ENCODE measurements at regions not wholly inside any gene's neighbourhood (a gene's known extent, or its start where the extent isn't known, plus 50 kb on each side); places are given as distances from the start of the nearest gene placed in this dataset.
A peak's percentile ranks its signal among the peaks of the same experiment; 100 is the strongest.
"Not testable (repeated sequence)": the region's sequence is repeated elsewhere in the genome, so short reads cannot be mapped to it uniquely, and the experiment has no call there.

- POLR2A ChIA-PET, result interaction anchor here (0.9 to 7.6 kb wide), 19 partner anchors 9 to 1632 kb away, joined by 3 to 351 read pairs (median 53); a partner anchor contains a TSS
- no peak for TF ChIP-seq CTCF (IDR thresholded peaks at IDR 0.05)
- Mint-ChIP-seq H3K27me3 (peaks cover 5% of the 10 kb centered on the region), H3K4me3 (peak overlapping the region; percentile 75), H3K36me3 (ENCODE audit: low read depth) (peaks cover 15% of the 10 kb centered on the region), H3K4me1 (ENCODE audit: low read depth) (peaks cover 30% of the 10 kb centered on the region), H3K27ac (peak overlapping the region; percentile 99), H3K9me3 (no peaks in the 10 kb centered on the region)
- ATAC-seq (no peak), DNase-seq (no peak)
- CTCF ChIA-PET, result interaction anchor here (1.5 to 3.0 kb wide), 2 partner anchors 19 to 39 kb away, joined by 3 to 12 read pairs; a partner anchor contains a TSS
- intact Hi-C loops (cut with micrococcal nuclease), result no loop called here
These were observed 129.7 kb upstream of the BTN3A2 start for GRCh38 chr6:26235302-26235670.

GRCh38 chr6:26239415-26239814 is 125.6 kb upstream of the BTN3A2 start:
- peak overlapping the region; percentile 77 for H3K4me3 Mint-ChIP-seq
- H3K27me3 Mint-ChIP-seq; H3K36me3 Mint-ChIP-seq (ENCODE audit: low read depth); ATAC-seq; H3K9me3 Mint-ChIP-seq; DNase-seq; intact Hi-C loops (cut with micrococcal nuclease); H3K27ac Mint-ChIP-seq; CTCF ChIA-PET: not testable (repeated sequence)
- POLR2A ChIA-PET, result interaction anchor here (0.6 to 6.4 kb wide), 9 partner anchors 23 to 196 kb away, joined by 3 to 66 read pairs (median 3); a partner anchor contains a TSS
- peaks cover 26% of the 10 kb centered on the region for H3K4me1 Mint-ChIP-seq (ENCODE audit: low read depth)

GRCh38 chr6:26240157-26241032 is 124.6 kb upstream of the BTN3A2 start:
- DNase-seq (peak; percentile 88), ATAC-seq (peak; percentile 82)
- Mint-ChIP-seq H3K27ac (peak overlapping the region; percentile 92), H3K36me3 (ENCODE audit: low read depth) (peaks cover 9% of the 10 kb centered on the region), H3K9me3 (peaks cover 3% of the 10 kb centered on the region), H3K27me3 (no peaks in the 10 kb centered on the region), H3K4me1 (ENCODE audit: low read depth) (peaks cover 32% of the 10 kb centered on the region), H3K4me3 (peak overlapping the region; percentile 77)
- ChIA-PET CTCF (no interaction called here), POLR2A (interaction anchor here (0.6 to 6.4 kb wide), 18 partner anchors 13 to 894 kb away, joined by 3 to 66 read pairs (median 4); a partner anchor contains a TSS)
- intact Hi-C loops (cut with micrococcal nuclease), result no loop called here
- no peak for TF ChIP-seq CTCF (IDR thresholded peaks at IDR 0.05)

GRCh38 chr6:26241033-26241895 is 123.7 kb upstream of the BTN3A2 start:
- intact Hi-C loops (cut with micrococcal nuclease), result no loop called here
- CTCF ChIA-PET, result no interaction called here

More at GRCh38 chr6:26241033-26241895, 123.7 kb upstream of the BTN3A2 start:
- H3K27me3 Mint-ChIP-seq, result no peaks in the 10 kb centered on the region
- POLR2A ChIA-PET, result interaction anchor here (0.6 to 6.4 kb wide), 18 partner anchors 14 to 893 kb away, joined by 3 to 66 read pairs (median 6); a partner anchor contains a TSS
- H3K4me1 Mint-ChIP-seq (ENCODE audit: low read depth), result peaks cover 29% of the 10 kb centered on the region
- no peak for TF ChIP-seq CTCF (IDR thresholded peaks at IDR 0.05)
- peaks cover 3% of the 10 kb centered on the region for H3K9me3 Mint-ChIP-seq
- H3K36me3 Mint-ChIP-seq (ENCODE audit: low read depth), result peaks cover 9% of the 10 kb centered on the region
- H3K27ac Mint-ChIP-seq, result peak overlapping the region; percentile 92
- peak overlapping the region; percentile 77 for H3K4me3 Mint-ChIP-seq
- DNase-seq (peak; percentile 89), ATAC-seq (peak; percentile 31)

All from activated CD8-positive, alpha-beta T cell treated with anti-CD3 and anti-CD28 coated beads for 36 hours (primary cell).